ENCODE measurements at regions not wholly inside any gene's neighbourhood (a gene's known extent, or its start where the extent isn't known, plus 50 kb on each side); places are given as distances from the start of the nearest gene placed in this dataset.
A peak's percentile ranks its signal among the peaks of the same experiment; 100 is the strongest.

- TF ChIP-seq CTCF (IDR thresholded peaks at IDR 0.05; ENCODE audit: borderline replicate concordance, extremely low read depth, low read length, poor library complexity, severe bottlenecking) (no peak), EZH2 (IDR thresholded peaks at IDR 0.05; ENCODE audit: borderline replicate concordance, low read depth, low read length, severe bottlenecking) (no peak)
- no peaks in the 10 kb centered on the region for H3K9me3 ChIP-seq (ENCODE audit: insufficient read depth, low read length, severe bottlenecking)
- peaks cover 4% of the 10 kb centered on the region for H3K27me3 ChIP-seq (ENCODE audit: insufficient read depth, low read length, poor library complexity)
- no peak overlapping the region for H3K9ac ChIP-seq (ENCODE audit: low read depth, low read length)
- H3K27ac ChIP-seq (ENCODE audit: low read length) = no peak overlapping the region
- H3K4me3 ChIP-seq (ENCODE audit: low read depth in 1 of 2, low read length in 2 of 2) = no peak overlapping the region
- no peak for DNase-seq
- H4K20me1 ChIP-seq (ENCODE audit: insufficient read depth, low read length) = no peaks in the 10 kb centered on the region
- no peaks in the 10 kb centered on the region for H3K36me3 ChIP-seq (ENCODE audit: insufficient read depth, low read length)
- H2AFZ ChIP-seq (ENCODE audit: low read depth, low read length) = no peak overlapping the region
- H3K4me2 ChIP-seq (ENCODE audit: insufficient read depth, low read length) = no peak overlapping the region
- no peak for ATAC-seq (ENCODE audit: insufficient read depth, low read depth)
- no peaks in the 10 kb centered on the region for H3K4me1 ChIP-seq (ENCODE audit: insufficient read depth, low read length)
- H3K79me2 ChIP-seq (ENCODE audit: insufficient read depth, low read length) = no peaks in the 10 kb centered on the region
These were observed 397.7 kb upstream of the SMARCA2 start for GRCh38 chr9:1617419-1617818.

GRCh38 chr9:1619915-1620710 lies 395.0 kb upstream of the SMARCA2 start:
- Histone ChIP-seq H3K9me3 (ENCODE audit: insufficient read depth, low read length, severe bottlenecking) (no peaks in the 10 kb centered on the region), H3K27ac (ENCODE audit: low read length) (no peak overlapping the region), H3K4me3 (ENCODE audit: low read depth in 1 of 2, low read length in 2 of 2) (no peak overlapping the region), H3K36me3 (ENCODE audit: insufficient read depth, low read length) (no peaks in the 10 kb centered on the region), H3K9ac (ENCODE audit: low read depth, low read length) (no peak overlapping the region), H4K20me1 (ENCODE audit: insufficient read depth, low read length) (no peaks in the 10 kb centered on the region), H2AFZ (ENCODE audit: low read depth, low read length) (no peak overlapping the region), H3K27me3 (ENCODE audit: insufficient read depth, low read length, poor library complexity) (no peaks in the 10 kb centered on the region), H3K4me1 (ENCODE audit: insufficient read depth, low read length) (no peaks in the 10 kb centered on the region), H3K79me2 (ENCODE audit: insufficient read depth, low read length) (no peaks in the 10 kb centered on the region), H3K4me2 (ENCODE audit: insufficient read depth, low read length) (no peak overlapping the region)
- TF ChIP-seq EZH2 (IDR thresholded peaks at IDR 0.05; ENCODE audit: borderline replicate concordance, low read depth, low read length, severe bottlenecking) = no peak
- peak; percentile 6 for TF ChIP-seq CTCF (IDR thresholded peaks at IDR 0.05; ENCODE audit: borderline replicate concordance, extremely low read depth, low read length, poor library complexity, severe bottlenecking)
- no peak for ATAC-seq (ENCODE audit: insufficient read depth, low read depth)
- no peak for DNase-seq

GRCh38 chr9:1637401-1637800 lies 377.7 kb upstream of the SMARCA2 start:
- Histone ChIP-seq H3K27me3 (ENCODE audit: insufficient read depth, low read length, poor library complexity) (no peaks in the 10 kb centered on the region), H3K9me3 (ENCODE audit: insufficient read depth, low read length, severe bottlenecking) (no peaks in the 10 kb centered on the region), H3K79me2 (ENCODE audit: insufficient read depth, low read length) (no peaks in the 10 kb centered on the region), H3K4me2 (ENCODE audit: insufficient read depth, low read length) (no peak overlapping the region), H3K4me1 (ENCODE audit: insufficient read depth, low read length) (no peaks in the 10 kb centered on the region), H4K20me1 (ENCODE audit: insufficient read depth, low read length) (no peaks in the 10 kb centered on the region), H3K9ac (ENCODE audit: low read depth, low read length) (no peak overlapping the region), H2AFZ (ENCODE audit: low read depth, low read length) (no peak overlapping the region), H3K4me3 (ENCODE audit: low read depth in 1 of 2, low read length in 2 of 2) (no peak overlapping the region), H3K36me3 (ENCODE audit: insufficient read depth, low read length) (no peaks in the 10 kb centered on the region), H3K27ac (ENCODE audit: low read length) (no peak overlapping the region)
- DNase-seq (no peak), ATAC-seq (ENCODE audit: insufficient read depth, low read depth) (no peak)
- no peak for TF ChIP-seq CTCF (IDR thresholded peaks at IDR 0.05; ENCODE audit: borderline replicate concordance, extremely low read depth, low read length, poor library complexity, severe bottlenecking)
- TF ChIP-seq EZH2 (IDR thresholded peaks at IDR 0.05; ENCODE audit: borderline replicate concordance, low read depth, low read length, severe bottlenecking) = no peak

Measured in DND-41 (cell line).